Activated naive CD4-positive, alpha-beta T cell treated with anti-CD3 and anti-CD28 coated beads for 36 hours (primary cell): ENCODE measurements at regions not wholly inside any gene's neighbourhood (a gene's known extent, or its start where the extent isn't known, plus 50 kb on each side); places are given as distances from the start of the nearest gene placed in this dataset.

Experiments used
- CTCF ChIA-PET: fragments of 350-600 bp; sonication (Branson Sonifier 250); formaldehyde crosslinking; loops from one replicate; lab custom pipeline; 2021; ENCODE audit warnings: antibody characterized with exemption; lab: Charles Lee
- DNase-seq: peaks from one replicate; pipeline ENCODE4 v3.0.0-alpha.2; 2020
- H3K27ac Mint-ChIP-seq: one replicate; pipeline ENCODE4 v1.8.0; 2021; ENCODE audit warnings: mild to moderate bottlenecking, mixed read lengths
- H3K27me3 Mint-ChIP-seq: one replicate; pipeline ENCODE4 v1.8.0; 2021; ENCODE audit warnings: low read depth, mixed read lengths
- H3K36me3 Mint-ChIP-seq: one replicate; pipeline ENCODE4 v1.8.0; 2021; ENCODE audit warnings: low read depth, mixed read lengths
- H3K4me1 Mint-ChIP-seq: one replicate; pipeline ENCODE4 v1.8.0; 2021; ENCODE audit warnings: low read depth, mixed read lengths
- H3K4me3 Mint-ChIP-seq: one replicate; pipeline ENCODE4 v1.8.0; 2021; ENCODE audit warnings: mild to moderate bottlenecking, moderate library complexity, mixed read lengths
- H3K9me3 Mint-ChIP-seq: one replicate; pipeline ENCODE4 v1.8.0; 2021; ENCODE audit warnings: mixed read lengths
- intact Hi-C: fragments of 100-400 bp; cut with micrococcal nuclease; formaldehyde crosslinking; loops from one replicate; pipeline ENCODE4 v1.15.1; 2023

GRCh38 chr2:216808805-216809425 lies 50.9 kb downstream of the TNP1 start:
- H3K9me3 Mint-ChIP-seq = no peaks in the 10 kb centered on the region
- intact Hi-C loops = no loop called here
- H3K4me3 Mint-ChIP-seq = no peak overlapping the region
- no peaks in the 10 kb centered on the region for H3K4me1 Mint-ChIP-seq
- no peaks in the 10 kb centered on the region for H3K36me3 Mint-ChIP-seq
- H3K27me3 Mint-ChIP-seq = no peaks in the 10 kb centered on the region
- no peak for DNase-seq
- H3K27ac Mint-ChIP-seq = no peak overlapping the region
- CTCF ChIA-PET = no interaction called here

GRCh38 chr2:216807857-216808272 lies 52.0 kb downstream of the TNP1 start:
- intact Hi-C loops = no loop called here
- Mint-ChIP-seq H3K36me3 (no peaks in the 10 kb centered on the region), H3K9me3 (no peaks in the 10 kb centered on the region), H3K4me1 (no peaks in the 10 kb centered on the region), H3K4me3 (no peak overlapping the region), H3K27me3 (no peaks in the 10 kb centered on the region), H3K27ac (no peak overlapping the region)
- no peak for DNase-seq
- CTCF ChIA-PET = interaction anchor here (1.3 kb wide), 1 partner anchor 126 kb away, joined by 3 read pairs; no protein-coding TSS in a partner anchor

- H3K4me3 Mint-ChIP-seq = no peak overlapping the region
- H3K4me1 Mint-ChIP-seq = no peaks in the 10 kb centered on the region
- no peaks in the 10 kb centered on the region for H3K36me3 Mint-ChIP-seq
- H3K27me3 Mint-ChIP-seq = no peaks in the 10 kb centered on the region
- intact Hi-C loops = no loop called here
- CTCF ChIA-PET = no interaction called here
- no peak for DNase-seq
- no peak overlapping the region for H3K27ac Mint-ChIP-seq
- no peaks in the 10 kb centered on the region for H3K9me3 Mint-ChIP-seq
Measured at GRCh38 chr2:216804357-216805350, 55.2 kb downstream of the TNP1 start.

GRCh38 chr2:216803791-216804190 lies 56.1 kb downstream of the TNP1 start:
- Mint-ChIP-seq H3K9me3 (no peaks in the 10 kb centered on the region), H3K27ac (no peak overlapping the region), H3K36me3 (no peaks in the 10 kb centered on the region), H3K4me3 (no peak overlapping the region), H3K4me1 (no peaks in the 10 kb centered on the region), H3K27me3 (no peaks in the 10 kb centered on the region)
- intact Hi-C loops = no loop called here
- DNase-seq = no peak
- CTCF ChIA-PET = no interaction called here

GRCh38 chr2:216802516-216803215 lies 57.2 kb downstream of the TNP1 start:
- intact Hi-C loops = no loop called here

GRCh38 chr2:216800836-216801235 lies 59.0 kb downstream of the TNP1 start:
- H3K36me3 Mint-ChIP-seq = no peaks in the 10 kb centered on the region
- H3K27ac Mint-ChIP-seq = no peak overlapping the region
- no peaks in the 10 kb centered on the region for H3K4me1 Mint-ChIP-seq
- CTCF ChIA-PET = interaction anchor here (0.7 kb wide), 1 partner anchor 366 kb away, joined by 3 read pairs; no protein-coding TSS in a partner anchor
- DNase-seq = no peak
- intact Hi-C loops = no loop called here
- H3K4me3 Mint-ChIP-seq = no peak overlapping the region
- no peaks in the 10 kb centered on the region for H3K9me3 Mint-ChIP-seq
- no peaks in the 10 kb centered on the region for H3K27me3 Mint-ChIP-seq

More at GRCh38 chr2:216802516-216803215, 57.2 kb downstream of the TNP1 start:
- Mint-ChIP-seq H3K36me3 (no peaks in the 10 kb centered on the region), H3K27me3 (no peaks in the 10 kb centered on the region), H3K4me3 (no peak overlapping the region), H3K27ac (no peak overlapping the region), H3K4me1 (no peaks in the 10 kb centered on the region), H3K9me3 (no peaks in the 10 kb centered on the region)
- DNase-seq = no peak
- CTCF ChIA-PET = no interaction called here

- DNase-seq = no peak
- Mint-ChIP-seq H3K4me1 (no peaks in the 10 kb centered on the region), H3K9me3 (no peaks in the 10 kb centered on the region), H3K4me3 (no peak overlapping the region), H3K27ac (no peak overlapping the region), H3K27me3 (no peaks in the 10 kb centered on the region), H3K36me3 (no peaks in the 10 kb centered on the region)
- CTCF ChIA-PET = no interaction called here
- intact Hi-C loops = no loop called here
Measured at GRCh38 chr2:216799873-216800431, 59.9 kb downstream of the TNP1 start.

GRCh38 chr2:216796115-216796840 lies 63.6 kb downstream of the TNP1 start:
- H3K4me1 Mint-ChIP-seq = no peaks in the 10 kb centered on the region
- DNase-seq = no peak
- H3K27ac Mint-ChIP-seq = no peak overlapping the region
- H3K4me3 Mint-ChIP-seq = no peak overlapping the region
- no peaks in the 10 kb centered on the region for H3K9me3 Mint-ChIP-seq
- H3K27me3 Mint-ChIP-seq = no peaks in the 10 kb centered on the region
- no peaks in the 10 kb centered on the region for H3K36me3 Mint-ChIP-seq
- CTCF ChIA-PET = no interaction called here
- intact Hi-C loops = no loop called here

GRCh38 chr2:216793386-216793785 lies 66.5 kb downstream of the TNP1 start:
- Mint-ChIP-seq H3K9me3 (no peaks in the 10 kb centered on the region), H3K36me3 (no peaks in the 10 kb centered on the region), H3K27ac (no peak overlapping the region), H3K4me1 (no peaks in the 10 kb centered on the region), H3K4me3 (no peak overlapping the region), H3K27me3 (no peaks in the 10 kb centered on the region)
- CTCF ChIA-PET = interaction anchor here (0.7 kb wide), 1 partner anchor 95 kb away, joined by 3 read pairs; no protein-coding TSS in a partner anchor
- intact Hi-C loops = no loop called here
- no peak for DNase-seq

GRCh38 chr2:216792222-216793021 lies 67.4 kb downstream of the TNP1 start:
- no peak overlapping the region for H3K4me3 Mint-ChIP-seq
- DNase-seq = no peak
- intact Hi-C loops = no loop called here
- H3K36me3 Mint-ChIP-seq = no peaks in the 10 kb centered on the region
- no peaks in the 10 kb centered on the region for H3K4me1 Mint-ChIP-seq
- CTCF ChIA-PET = interaction anchor here (0.7 kb wide), 1 partner anchor 94 kb away, joined by 3 read pairs; no protein-coding TSS in a partner anchor
- no peak overlapping the region for H3K27ac Mint-ChIP-seq
- no peaks in the 10 kb centered on the region for H3K9me3 Mint-ChIP-seq
- H3K27me3 Mint-ChIP-seq = no peaks in the 10 kb centered on the region

- no peaks in the 10 kb centered on the region for H3K4me1 Mint-ChIP-seq
- intact Hi-C loops = no loop called here
- no peaks in the 10 kb centered on the region for H3K9me3 Mint-ChIP-seq
- DNase-seq = no peak
- no peak overlapping the region for H3K27ac Mint-ChIP-seq
- H3K27me3 Mint-ChIP-seq = no peaks in the 10 kb centered on the region
- H3K36me3 Mint-ChIP-seq = no peaks in the 10 kb centered on the region
- CTCF ChIA-PET = no interaction called here
- no peak overlapping the region for H3K4me3 Mint-ChIP-seq
Measured at GRCh38 chr2:216791303-216791702, 68.6 kb downstream of the TNP1 start.
